HepG2 (cell line): ENCODE measurements at regions not wholly inside any gene's neighbourhood (a gene's known extent, or its start where the extent isn't known, plus 50 kb on each side); places are given as distances from the start of the nearest gene placed in this dataset.

ENCODE experiments used
- ATAC-seq: fragments of 200-7000 bp; cut with Tn5 transposase; 3 replicates; pipeline ENCODE4 v1.9.1; 2020; ENCODE audit warnings: mild to moderate bottlenecking, moderate library complexity
- BruUV-seq: library from RNA; stranded (reverse); fragments of 400-500 nt; replicated peaks from 2 replicates; lab custom pipeline; 2021; lab: Mats Ljungman, UMichigan
- CTCF ChIA-PET: fragments of 300-600 bp; formaldehyde crosslinking; extraction: SDS; loops from one replicate; lab custom pipeline; 2021; ENCODE audit warnings: low total read pairs, inconsistent platforms, low intra/inter-chr PET ratio; lab: Yijun Ruan, JAX
- POLR2A ChIA-PET: fragments of 350-600 bp; sonication (Branson Sonifier 250); formaldehyde crosslinking; loops from one replicate; lab custom pipeline; 2020; ENCODE audit warnings: antibody characterized with exemption, inconsistent platforms; lab: Yijun Ruan, JAX
- DNase-seq: peaks from one replicate; pipeline ENCODE4 v3.0.0-alpha.2; 2015; ENCODE audit warnings: low spot score
- FAIRE-seq: peaks from 3 replicates; lab custom pipeline; 2011; peaks lifted over from hg19 to GRCh38; lab: Jason Lieb, UNC
- H2AFZ ChIP-seq: one replicate; pipeline ENCODE4 v1.6.1; 2011; ENCODE audit warnings: low read length, inconsistent platforms
- H3K27ac ChIP-seq: fragments of 300-600 bp; 3 replicates; pipeline ENCODE4 v1.8.0; 2011; ENCODE audit warnings: mixed run types, mild to moderate bottlenecking, mixed read lengths, low read length, inconsistent platforms; ENCODE audit not compliant: insufficient read depth; ENCODE audit errors: extremely low read length
- H3K27me3 ChIP-seq, 2 experiments: fragments of 200-600 bp in 1 of 2; 2 replicates in 1 of 2; 3 replicates in 1 of 2; pipeline versions ENCODE4 v1.6.0 to v1.8.0; 2011; ENCODE audit warnings: low read length in 2 of 2, mild to moderate bottlenecking in 2 of 2, moderate library complexity in 2 of 2, inconsistent platforms in 1 of 2; ENCODE audit not compliant: insufficient read depth in 2 of 2, control insufficient read depth in 1 of 2
- H3K36me3 ChIP-seq, 2 experiments: fragments of 200-600 bp in 1 of 2; replicated peaks in 1 of 2; 2 replicates in 1 of 2; 3 replicates in 1 of 2; pipeline versions ENCODE4 v1.5.1 to v1.8.0; 2011; ENCODE audit warnings: low read length in 2 of 2, inconsistent platforms in 1 of 2; ENCODE audit not compliant: insufficient read depth in 2 of 2, control insufficient read depth in 1 of 2
- H3K4me1 ChIP-seq: 2 replicates; pipeline ENCODE4 v1.5.1; 2012; ENCODE audit warnings: low read length, inconsistent platforms; ENCODE audit not compliant: insufficient read depth
- H3K4me2 ChIP-seq: 2 replicates; pipeline ENCODE4 v1.6.0; 2011; ENCODE audit warnings: low read depth, low read length, inconsistent platforms
- H3K4me3 ChIP-seq, 3 experiments: fragments of 200-600 bp in 1 of 3; sonication (generic), shearing (Covaris generic) in 1 of 3; replicated peaks in 1 of 3; 2 replicates each; pipeline ENCODE4 v1.5.1; 2011 to 2016; ENCODE audit warnings: low read length in 3 of 3, inconsistent platforms in 2 of 3, low read depth in 2 of 3, mild to moderate bottlenecking in 2 of 3, control low read depth in 1 of 3, mixed read lengths in 1 of 3; ENCODE audit not compliant: insufficient read depth in 1 of 3
- H3K79me2 ChIP-seq: one replicate; pipeline ENCODE4 v1.6.1; 2011; ENCODE audit warnings: low read length, inconsistent platforms; ENCODE audit not compliant: insufficient read depth
- H3K9ac ChIP-seq: 2 replicates; pipeline ENCODE4 v1.6.0; 2011; ENCODE audit warnings: mild to moderate bottlenecking, low read depth, low read length, inconsistent platforms; ENCODE audit not compliant: insufficient read depth
- H3K9me3 ChIP-seq: 2 replicates; pipeline ENCODE4 v1.5.1; 2012; ENCODE audit warnings: mild to moderate bottlenecking, low read length
- H4K20me1 ChIP-seq: 2 replicates; pipeline ENCODE4 v1.6.0; 2011; ENCODE audit warnings: inconsistent platforms, mild to moderate bottlenecking, low read length, moderate library complexity; ENCODE audit not compliant: insufficient read depth
- BRD4 ChIP-seq: sonication (generic); formaldehyde crosslinking; IDR thresholded peaks from 2 replicates; pipeline ENCODE4 v1.4.0; 2020; ENCODE audit warnings: missing genetic modification reagents
- HOXA3 ChIP-seq: sonication (generic); formaldehyde crosslinking; IDR thresholded peaks from 2 replicates; pipeline ENCODE4 v1.5.0; 2020; ENCODE audit warnings: missing genetic modification reagents
- MXD3 ChIP-seq: IDR thresholded peaks from 2 replicates; pipeline ENCODE4 v1.6.1; 2016; ENCODE audit warnings: mild to moderate bottlenecking, missing biosample characterization, missing genetic modification reagents
- NFIC ChIP-seq: IDR thresholded peaks from 2 replicates; pipeline ENCODE4 v1.6.1; 2012; ENCODE audit warnings: mild to moderate bottlenecking, low read length, inconsistent platforms
- RAD51 ChIP-seq: fragments of 450-650 bp; IDR thresholded peaks from 2 replicates; pipeline ENCODE4 v1.6.1; 2016; ENCODE audit warnings: borderline replicate concordance
- RFXAP ChIP-seq: sonication (generic); formaldehyde crosslinking; IDR thresholded peaks from 2 replicates; pipeline ENCODE4 v1.4.0; 2020; ENCODE audit warnings: missing genetic modification reagents, borderline replicate concordance
- WIZ ChIP-seq: sonication (generic); formaldehyde crosslinking; IDR thresholded peaks from 2 replicates; pipeline ENCODE4 v1.5.1; 2020; ENCODE audit warnings: mild to moderate bottlenecking, missing genetic modification reagents
- ZMYM2 ChIP-seq: sonication (generic); formaldehyde crosslinking; IDR thresholded peaks from 2 replicates; pipeline ENCODE4 v1.8.0; 2022; ENCODE audit warnings: mild to moderate bottlenecking, missing genetic modification reagents
- ZNF12 ChIP-seq: sonication (generic); formaldehyde crosslinking; IDR thresholded peaks from 2 replicates; pipeline ENCODE4 v1.5.0; 2020; ENCODE audit warnings: missing genetic modification reagents
- ZNF30 ChIP-seq: sonication (generic); formaldehyde crosslinking; IDR thresholded peaks from 2 replicates; pipeline ENCODE4 v1.5.0; 2020; ENCODE audit warnings: mild to moderate bottlenecking, missing genetic modification reagents
- ZNF7 ChIP-seq: IDR thresholded peaks from 2 replicates; pipeline ENCODE4 v1.6.1; 2016; ENCODE audit warnings: missing biosample characterization, missing genetic modification reagents
- ZNF720 ChIP-seq: sonication (generic); formaldehyde crosslinking; IDR thresholded peaks from 2 replicates; pipeline ENCODE4 v1.4.0; 2020; ENCODE audit warnings: missing genetic modification reagents
- ZNF766 ChIP-seq: sonication (generic); formaldehyde crosslinking; IDR thresholded peaks from 2 replicates; pipeline ENCODE4 v1.5.0; 2020; ENCODE audit warnings: missing genetic modification reagents, borderline replicate concordance
- ZNF790 ChIP-seq: sonication (generic); formaldehyde crosslinking; IDR thresholded peaks from 2 replicates; pipeline ENCODE4 v1.8.0; 2022; ENCODE audit warnings: missing genetic modification reagents, mild to moderate bottlenecking, borderline replicate concordance
- ZZZ3 ChIP-seq: sonication (generic); formaldehyde crosslinking; IDR thresholded peaks from 2 replicates; pipeline ENCODE4 v1.4.0; 2020; ENCODE audit warnings: missing genetic modification reagents, mild to moderate bottlenecking, borderline replicate concordance
- WGBS: methylation state at CpG from one replicate; pipeline ENCODE4 v1.1.6; 2017; ENCODE audit warnings: low lambda C conversion rate; 5-methylcytosine and 5-hydroxymethylcytosine counted together
- in situ Hi-C: cut with HindIII; loops from 2 replicates; pipeline ENCODE4 v1.10.0; 2017; ENCODE audit warnings: low pct_unique_long_range_greater_than_20kb; ENCODE audit not compliant: extremely low pct_ligation_motif_present
- intact Hi-C: fragments of 100-400 bp; cut with micrococcal nuclease; formaldehyde crosslinking; loops from one replicate; pipeline ENCODE4 v1.10.0; 2022; ENCODE audit not compliant: unreplicated experiment
- TF ChIP-seq, protein P1 (sequence below): sonication (generic); formaldehyde crosslinking; IDR thresholded peaks from 2 replicates; pipeline ENCODE4 v1.5.0; 2020; ENCODE audit warnings: mild to moderate bottlenecking, missing genetic modification reagents
- TF ChIP-seq, protein P2 (sequence below): sonication (generic); formaldehyde crosslinking; conservative IDR thresholded peaks from 2 replicates; pipeline ENCODE4 v1.4.0; 2020; ENCODE audit warnings: missing genetic modification reagents
- TF ChIP-seq, protein P3 (sequence below): fragments of 450-650 bp; IDR thresholded peaks from 2 replicates; pipeline ENCODE4 v1.6.1; 2016
- TF ChIP-seq, protein P4 (sequence below): sonication (generic); formaldehyde crosslinking; IDR thresholded peaks from 2 replicates; pipeline ENCODE4 v1.5.0; 2020; ENCODE audit warnings: missing genetic modification reagents

GRCh38 chr15:69533522-69533921, 80.9 kb downstream of the RPLP1 start:
- Histone ChIP-seq H3K9ac (no peak overlapping the region), H2AFZ (no peak overlapping the region), H4K20me1 (peaks cover 4% of the 10 kb centered on the region; the same call in 1 of the 2 replicates), H3K36me3 (no peaks in the 10 kb centered on the region), H3K27me3 (peaks cover 4 to 84% of the 10 kb centered on the region in 2 experiments), H3K27ac (no peak overlapping the region), H3K4me3 (no peak overlapping the region), H3K9me3 (no peaks in the 10 kb centered on the region), H3K79me2 (no peaks in the 10 kb centered on the region), H3K4me2 (no peak overlapping the region), H3K4me1 (no peaks in the 10 kb centered on the region)
- no TSS peak for BruUV-seq
- DNase-seq (no peak), FAIRE-seq (no peak), ATAC-seq (no peak)
- intact Hi-C loops (no loop called here), in situ Hi-C loops (no loop called here)
- WGBS, result 11% methylated on average over 5 of the region's 5 CpGs
- CTCF ChIA-PET, result no interaction called here
- POLR2A ChIA-PET, result no interaction called here
- TF ChIP-seq, protein P1, sequence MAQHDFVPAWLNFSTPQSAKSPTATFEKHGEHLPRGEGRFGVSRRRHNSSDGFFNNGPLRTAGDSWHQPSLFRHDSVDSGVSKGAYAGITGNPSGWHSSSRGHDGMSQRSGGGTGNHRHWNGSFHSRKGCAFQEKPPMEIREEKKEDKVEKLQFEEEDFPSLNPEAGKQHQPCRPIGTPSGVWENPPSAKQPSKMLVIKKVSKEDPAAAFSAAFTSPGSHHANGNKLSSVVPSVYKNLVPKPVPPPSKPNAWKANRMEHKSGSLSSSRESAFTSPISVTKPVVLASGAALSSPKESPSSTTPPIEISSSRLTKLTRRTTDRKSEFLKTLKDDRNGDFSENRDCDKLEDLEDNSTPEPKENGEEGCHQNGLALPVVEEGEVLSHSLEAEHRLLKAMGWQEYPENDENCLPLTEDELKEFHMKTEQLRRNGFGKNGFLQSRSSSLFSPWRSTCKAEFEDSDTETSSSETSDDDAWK (CRISPR knock-in tag), result no peak
- TF ChIP-seq, protein P2, sequence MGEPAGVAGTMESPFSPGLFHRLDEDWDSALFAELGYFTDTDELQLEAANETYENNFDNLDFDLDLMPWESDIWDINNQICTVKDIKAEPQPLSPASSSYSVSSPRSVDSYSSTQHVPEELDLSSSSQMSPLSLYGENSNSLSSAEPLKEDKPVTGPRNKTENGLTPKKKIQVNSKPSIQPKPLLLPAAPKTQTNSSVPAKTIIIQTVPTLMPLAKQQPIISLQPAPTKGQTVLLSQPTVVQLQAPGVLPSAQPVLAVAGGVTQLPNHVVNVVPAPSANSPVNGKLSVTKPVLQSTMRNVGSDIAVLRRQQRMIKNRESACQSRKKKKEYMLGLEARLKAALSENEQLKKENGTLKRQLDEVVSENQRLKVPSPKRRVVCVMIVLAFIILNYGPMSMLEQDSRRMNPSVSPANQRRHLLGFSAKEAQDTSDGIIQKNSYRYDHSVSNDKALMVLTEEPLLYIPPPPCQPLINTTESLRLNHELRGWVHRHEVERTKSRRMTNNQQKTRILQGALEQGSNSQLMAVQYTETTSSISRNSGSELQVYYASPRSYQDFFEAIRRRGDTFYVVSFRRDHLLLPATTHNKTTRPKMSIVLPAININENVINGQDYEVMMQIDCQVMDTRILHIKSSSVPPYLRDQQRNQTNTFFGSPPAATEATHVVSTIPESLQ, result no peak
- no peak for TF ChIP-seq ZMYM2 (CRISPR knock-in tag)
- no peak for TF ChIP-seq HOXA3 (CRISPR knock-in tag)
- no peak for TF ChIP-seq ZZZ3 (CRISPR knock-in tag)
- no peak for TF ChIP-seq NFIC
- TF ChIP-seq ZNF790 (CRISPR knock-in tag), result no peak
- no peak for TF ChIP-seq MXD3
- no peak for TF ChIP-seq WIZ
- TF ChIP-seq, protein P3, sequence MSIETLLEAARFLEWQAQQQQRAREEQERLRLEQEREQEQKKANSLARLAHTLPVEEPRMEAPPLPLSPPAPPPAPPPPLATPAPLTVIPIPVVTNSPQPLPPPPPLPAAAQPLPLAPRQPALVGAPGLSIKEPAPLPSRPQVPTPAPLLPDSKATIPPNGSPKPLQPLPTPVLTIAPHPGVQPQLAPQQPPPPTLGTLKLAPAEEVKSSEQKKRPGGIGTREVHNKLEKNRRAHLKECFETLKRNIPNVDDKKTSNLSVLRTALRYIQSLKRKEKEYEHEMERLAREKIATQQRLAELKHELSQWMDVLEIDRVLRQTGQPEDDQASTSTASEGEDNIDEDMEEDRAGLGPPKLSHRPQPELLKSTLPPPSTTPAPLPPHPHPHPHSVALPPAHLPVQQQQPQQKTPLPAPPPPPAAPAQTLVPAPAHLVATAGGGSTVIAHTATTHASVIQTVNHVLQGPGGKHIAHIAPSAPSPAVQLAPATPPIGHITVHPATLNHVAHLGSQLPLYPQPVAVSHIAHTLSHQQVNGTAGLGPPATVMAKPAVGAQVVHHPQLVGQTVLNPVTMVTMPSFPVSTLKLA, result no peak
- no peak for TF ChIP-seq ZNF720
- TF ChIP-seq, protein P4, sequence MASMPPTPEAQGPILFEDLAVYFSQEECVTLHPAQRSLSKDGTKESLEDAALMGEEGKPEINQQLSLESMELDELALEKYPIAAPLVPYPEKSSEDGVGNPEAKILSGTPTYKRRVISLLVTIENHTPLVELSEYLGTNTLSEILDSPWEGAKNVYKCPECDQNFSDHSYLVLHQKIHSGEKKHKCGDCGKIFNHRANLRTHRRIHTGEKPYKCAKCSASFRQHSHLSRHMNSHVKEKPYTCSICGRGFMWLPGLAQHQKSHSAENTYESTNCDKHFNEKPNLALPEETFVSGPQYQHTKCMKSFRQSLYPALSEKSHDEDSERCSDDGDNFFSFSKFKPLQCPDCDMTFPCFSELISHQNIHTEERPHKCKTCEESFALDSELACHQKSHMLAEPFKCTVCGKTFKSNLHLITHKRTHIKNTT (CRISPR knock-in tag), result no peak
- no peak for TF ChIP-seq RFXAP
- no peak for TF ChIP-seq RAD51
- TF ChIP-seq ZNF7 (CRISPR knock-in tag), result no peak
- TF ChIP-seq BRD4, result no peak
- no peak for TF ChIP-seq ZNF12 (CRISPR knock-in tag)
- TF ChIP-seq ZNF30 (CRISPR knock-in tag), result no peak
- TF ChIP-seq ZNF766 (CRISPR knock-in tag), result no peak
